ENCODE measurements at regions not wholly inside any gene's neighbourhood (a gene's known extent, or its start where the extent isn't known, plus 50 kb on each side); places are given as distances from the start of the nearest gene placed in this dataset.

DNA sequence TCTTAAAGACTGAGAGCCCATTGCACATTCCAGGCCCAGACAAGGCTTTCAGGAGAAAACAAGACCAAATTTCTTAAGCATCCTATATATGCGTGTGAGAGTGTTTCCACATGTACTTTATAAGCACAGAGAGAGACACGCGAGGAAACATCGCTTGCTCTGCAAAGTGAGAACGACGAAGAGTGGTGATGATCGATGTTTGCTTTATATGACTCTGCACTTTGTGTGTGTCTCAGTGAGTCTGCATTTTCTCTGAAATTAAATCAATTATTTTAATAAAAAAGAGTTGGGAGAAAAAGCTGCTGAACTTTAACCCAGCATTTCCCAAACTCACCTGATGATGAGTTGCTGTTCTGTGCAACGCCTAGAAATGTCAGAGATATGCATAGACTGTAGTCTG lies 61.7 kb upstream of the ZMIZ1 start:
- no peak for DNase-seq (ENCODE audit: low spot score)

DNA sequence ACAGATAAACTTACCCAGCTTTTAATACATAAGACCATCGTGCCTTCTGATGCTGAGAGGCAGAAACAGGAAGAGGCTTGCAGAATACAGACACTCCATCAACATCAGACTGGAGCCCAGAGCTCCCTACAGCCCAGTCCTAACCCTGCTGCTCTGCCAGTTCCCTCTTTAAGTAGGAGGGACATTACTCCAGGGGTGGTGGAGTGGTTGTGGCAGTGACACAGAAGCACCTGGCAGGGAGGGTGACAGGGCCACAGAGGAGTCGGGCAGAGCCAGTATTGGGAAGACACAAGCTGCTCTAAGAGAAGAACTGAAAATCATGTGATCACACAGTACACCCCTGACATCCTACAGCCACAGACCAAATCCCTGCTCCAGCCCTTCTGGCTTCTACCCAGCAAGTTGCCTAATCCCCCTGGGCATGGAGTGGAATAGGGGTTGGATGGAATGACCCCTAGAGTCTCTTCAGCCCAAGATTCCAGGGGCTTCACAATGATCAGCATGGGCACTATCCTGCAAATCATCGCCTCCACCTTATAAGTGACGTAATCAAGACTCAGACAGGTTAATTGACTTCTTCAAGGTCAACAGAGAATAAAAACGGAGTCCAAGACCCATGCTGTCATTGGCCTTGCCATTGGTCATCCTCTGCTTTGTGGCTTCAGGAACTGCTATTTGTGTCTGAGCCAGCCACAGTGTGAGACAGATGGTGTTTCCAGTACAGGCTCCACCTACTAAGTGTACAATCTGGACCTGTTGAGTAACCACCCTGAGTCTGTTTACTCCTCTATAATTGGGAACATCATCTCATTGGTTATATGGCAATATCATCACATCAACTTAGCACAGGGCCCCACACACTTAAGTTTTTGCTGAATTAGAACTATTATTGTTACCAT lies 61.1 kb upstream of the ZMIZ1 start:
- no peak for DNase-seq (ENCODE audit: low spot score)

GRCh38 chr10:79009145-79009544 lies 59.6 kb upstream of the ZMIZ1 start:
- no peak for DNase-seq (ENCODE audit: low spot score)

DNA sequence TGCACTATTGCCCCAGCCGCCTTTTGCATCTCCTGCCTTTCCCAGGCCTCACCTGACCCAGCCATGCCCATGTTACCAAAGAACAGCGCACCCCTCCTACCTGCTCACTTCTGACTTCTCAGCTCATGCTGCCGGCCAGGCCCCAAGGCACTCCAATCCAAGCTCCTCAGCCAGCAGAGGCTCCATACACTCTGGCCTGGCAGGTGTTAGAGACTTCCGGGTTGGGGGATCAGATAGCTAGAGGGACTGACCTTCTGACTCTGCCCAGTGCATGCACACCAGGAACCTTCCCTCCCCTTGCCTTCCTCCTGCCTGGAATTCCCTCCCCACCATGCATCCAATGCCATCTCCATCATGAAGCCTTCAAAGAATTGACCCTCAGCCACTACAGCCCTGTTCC lies 56.2 kb upstream of the ZMIZ1 start:
- no peak for DNase-seq (ENCODE audit: low spot score)

DNA sequence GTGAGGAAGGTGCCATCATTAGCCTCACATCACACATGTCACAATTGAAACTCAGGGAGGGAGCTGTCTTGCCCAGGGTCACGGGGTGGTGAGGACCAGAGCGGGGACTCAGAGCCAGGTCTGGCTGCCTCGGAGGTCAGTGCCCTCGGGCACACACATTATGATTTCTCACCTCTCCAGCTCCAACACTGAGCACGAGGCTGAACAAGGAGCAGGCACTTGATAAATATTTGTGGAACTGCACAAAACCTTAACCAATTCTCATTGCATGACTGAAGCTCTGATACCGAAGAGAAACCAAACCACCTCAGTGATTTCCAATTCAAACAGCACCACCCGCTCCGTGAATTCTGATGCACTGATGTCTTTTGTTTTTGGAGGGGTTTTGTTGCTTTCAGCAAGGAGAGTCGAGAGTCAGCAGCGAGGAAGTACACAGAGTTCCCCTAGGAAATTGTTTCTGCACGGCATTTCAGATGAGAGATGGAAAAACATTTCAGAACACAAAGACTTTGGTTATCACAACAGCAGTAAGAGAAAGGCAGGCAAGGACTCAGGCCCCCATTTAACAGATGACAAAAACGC lies 55.3 kb upstream of the ZMIZ1 start:
- no peak for DNase-seq (ENCODE audit: low spot score)

- DNase-seq (ENCODE audit: low spot score): no peak
Measured at GRCh38 chr10:79014796-79015195, 54.0 kb upstream of the ZMIZ1 start.

DNA sequence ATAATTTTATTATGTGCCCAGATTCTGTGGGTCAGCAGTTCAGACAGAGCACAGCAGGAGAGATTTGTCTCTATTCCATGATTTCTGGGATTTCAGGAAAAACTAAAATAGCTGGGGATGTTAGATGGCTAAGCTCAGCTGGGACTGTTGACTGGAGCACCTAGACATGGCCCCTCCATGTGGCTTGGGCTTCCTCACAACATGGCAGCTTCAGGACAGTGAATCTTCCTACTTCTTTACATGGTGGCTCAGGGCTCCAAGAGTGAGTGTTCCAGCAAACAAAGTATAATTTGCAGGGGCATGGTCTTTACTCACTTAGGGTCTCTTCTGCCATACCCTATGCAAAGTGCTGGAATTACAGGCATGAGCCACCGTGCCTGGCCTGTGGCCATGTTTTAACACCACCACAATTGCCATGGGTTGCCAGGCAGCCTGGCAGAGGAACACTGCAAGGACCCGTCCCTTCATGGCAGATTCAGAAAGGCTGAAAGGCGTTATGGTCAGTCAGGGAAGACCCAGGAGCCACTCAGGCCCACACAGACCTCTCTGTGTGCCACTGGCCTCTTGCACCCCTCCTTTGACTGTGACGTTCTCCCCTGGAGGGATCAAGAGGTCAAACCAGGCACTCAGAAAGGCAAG lies 50.8 kb upstream of the ZMIZ1 start:
- DNase-seq (ENCODE audit: low spot score): no peak

DNA sequence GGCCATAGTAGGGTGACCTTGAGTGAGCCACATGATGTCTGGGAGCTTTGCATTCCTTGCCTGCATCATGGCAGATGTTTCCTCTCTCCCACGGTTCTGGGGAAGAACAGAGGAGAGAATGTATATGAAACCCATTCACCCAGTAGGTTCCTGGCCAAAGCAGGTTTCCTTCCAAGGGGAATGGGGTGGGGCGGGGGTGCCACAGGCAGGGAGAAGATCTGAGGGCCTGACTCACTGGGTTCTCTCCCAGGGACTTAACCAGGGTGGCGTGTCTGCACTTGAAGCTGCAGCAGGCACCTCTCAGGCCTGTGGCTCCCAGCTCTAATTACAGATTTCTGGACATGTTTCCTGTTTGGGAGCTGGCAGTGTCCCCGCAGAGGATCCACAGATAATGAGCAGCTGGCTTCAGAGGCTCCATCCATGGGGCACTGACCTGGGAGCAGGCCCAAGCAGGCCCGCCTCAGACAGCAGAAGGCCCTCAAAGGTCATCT lies 50.2 kb upstream of the ZMIZ1 start:
- DNase-seq (ENCODE audit: low spot score): no peak

All from RKO (cell line).